Activated T-cell treated with anti-CD3 and anti-CD28 coated beads, Interleukin-2, amount 50 U/mL, for 24 hours (primary cell): ENCODE measurements at regions not wholly inside any gene's neighbourhood (a gene's known extent, or its start where the extent isn't known, plus 50 kb on each side); places are given as distances from the start of the nearest gene placed in this dataset.
A peak's percentile ranks its signal among the peaks of the same experiment; 100 is the strongest.

Experiments
- DNase-seq: peaks from one replicate; pipeline ENCODE4 v3.0.0-alpha.2; 2020
- H3K27ac Mint-ChIP-seq: 2 replicates; pipeline ENCODE4 v1.8.0; 2020; ENCODE audit warnings: mild to moderate bottlenecking, mixed read lengths
- H3K27me3 Mint-ChIP-seq: 2 replicates; pipeline ENCODE4 v1.8.0; 2020; ENCODE audit warnings: mixed read lengths
- H3K36me3 Mint-ChIP-seq: 2 replicates; pipeline ENCODE4 v1.8.0; 2020; ENCODE audit warnings: low read depth, mixed read lengths
- H3K4me1 Mint-ChIP-seq: 2 replicates; pipeline ENCODE4 v1.8.0; 2020; ENCODE audit warnings: low read depth, mixed read lengths
- H3K4me3 Mint-ChIP-seq: 2 replicates; pipeline ENCODE4 v1.8.0; 2020; ENCODE audit warnings: mild to moderate bottlenecking, moderate library complexity, mixed read lengths
- H3K9me3 Mint-ChIP-seq: 2 replicates; pipeline ENCODE4 v1.8.0; 2020; ENCODE audit warnings: mixed read lengths

DNA sequence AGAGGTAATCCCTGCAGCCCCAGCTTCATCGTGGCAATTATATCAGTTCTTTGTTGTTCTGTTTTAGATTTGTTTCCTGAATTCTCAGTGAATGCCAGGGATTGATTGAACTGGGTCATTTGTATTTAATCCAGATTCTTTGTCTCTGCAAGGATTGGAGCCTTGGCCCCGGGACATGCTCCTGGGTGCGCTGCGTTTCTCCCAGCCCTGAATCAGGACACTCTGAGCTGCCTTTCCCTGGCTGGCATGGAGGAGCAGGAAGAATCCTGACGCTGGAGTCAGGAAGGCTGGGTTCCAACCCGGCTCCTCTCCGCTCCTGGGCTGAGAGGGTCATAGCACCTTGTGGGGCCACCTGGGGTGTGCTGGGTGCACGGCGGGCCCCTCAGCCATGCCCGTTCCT lies 545.6 kb downstream of the QKI start:
- no peak for DNase-seq
- Mint-ChIP-seq H3K4me3 (no peak overlapping the region), H3K27ac (no peak overlapping the region), H3K4me1 (peaks cover 2% of the 10 kb centered on the region), H3K36me3 (no peaks in the 10 kb centered on the region), H3K9me3 (no peaks in the 10 kb centered on the region), H3K27me3 (peaks cover 16% of the 10 kb centered on the region)

DNA sequence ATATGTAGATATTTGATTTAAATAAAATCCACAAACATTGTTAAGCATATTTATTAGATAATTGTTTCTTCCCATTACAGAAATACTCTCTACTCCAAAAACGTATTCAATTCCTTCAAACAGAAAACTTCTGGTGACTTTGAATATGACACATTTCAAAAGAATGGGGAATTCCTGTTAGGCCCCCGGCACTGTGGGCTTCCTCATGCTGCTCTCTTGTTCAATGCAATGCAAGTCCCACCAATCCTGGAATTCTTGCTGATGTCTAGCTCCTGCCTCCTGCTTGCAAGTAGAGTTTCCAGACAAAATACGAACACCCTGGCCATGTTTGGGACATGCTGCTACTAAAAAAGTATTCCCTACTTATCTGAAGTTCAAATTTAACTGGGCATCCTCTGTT lies 544.1 kb downstream of the QKI start:
- Mint-ChIP-seq H3K9me3 (no peaks in the 10 kb centered on the region), H3K4me3 (no peak overlapping the region), H3K27me3 (peaks cover 30% of the 10 kb centered on the region), H3K27ac (no peak overlapping the region), H3K4me1 (peaks cover 2% of the 10 kb centered on the region), H3K36me3 (no peaks in the 10 kb centered on the region)
- DNase-seq = no peak

DNA sequence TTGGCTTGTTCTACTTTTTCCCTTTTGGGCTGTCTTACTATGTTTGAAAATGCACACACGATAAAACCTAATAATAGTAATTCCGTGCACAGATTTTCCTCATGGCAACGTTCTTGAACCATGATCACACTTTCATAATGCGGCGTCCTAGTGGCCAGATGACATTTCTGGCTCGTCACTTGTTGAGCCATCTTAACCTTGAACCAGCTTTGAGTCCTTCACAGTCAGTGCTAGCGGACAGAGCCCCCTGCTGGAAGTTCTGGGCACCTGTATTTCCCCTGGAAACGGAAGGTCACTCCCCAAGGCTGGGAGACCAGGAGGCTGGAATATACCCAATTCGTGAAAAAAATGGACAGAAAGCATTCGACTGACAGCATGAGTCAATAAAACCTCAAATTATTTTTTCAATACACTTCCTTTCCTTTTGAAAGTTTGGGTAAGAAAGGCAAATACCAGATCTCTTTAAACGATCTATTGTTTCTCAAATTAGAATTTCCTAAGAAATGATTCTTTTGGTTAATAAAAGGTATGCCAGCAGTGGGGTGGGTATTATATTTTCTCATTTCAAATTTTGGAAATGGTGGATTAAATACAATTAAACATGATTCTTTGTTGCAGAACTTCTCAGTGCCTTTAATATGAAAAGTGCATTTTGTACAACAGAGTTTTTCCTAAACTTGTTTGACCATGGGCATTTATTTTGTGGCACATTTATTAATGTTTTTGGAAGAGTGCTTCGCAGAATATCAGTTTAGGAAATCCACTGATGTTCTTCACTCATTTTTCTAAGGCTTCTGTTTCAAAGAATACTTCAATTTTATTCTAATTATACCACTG lies 542.3 kb downstream of the QKI start:
- H3K27me3 Mint-ChIP-seq = peaks cover 48% of the 10 kb centered on the region
- H3K27ac Mint-ChIP-seq = no peak overlapping the region

DNA sequence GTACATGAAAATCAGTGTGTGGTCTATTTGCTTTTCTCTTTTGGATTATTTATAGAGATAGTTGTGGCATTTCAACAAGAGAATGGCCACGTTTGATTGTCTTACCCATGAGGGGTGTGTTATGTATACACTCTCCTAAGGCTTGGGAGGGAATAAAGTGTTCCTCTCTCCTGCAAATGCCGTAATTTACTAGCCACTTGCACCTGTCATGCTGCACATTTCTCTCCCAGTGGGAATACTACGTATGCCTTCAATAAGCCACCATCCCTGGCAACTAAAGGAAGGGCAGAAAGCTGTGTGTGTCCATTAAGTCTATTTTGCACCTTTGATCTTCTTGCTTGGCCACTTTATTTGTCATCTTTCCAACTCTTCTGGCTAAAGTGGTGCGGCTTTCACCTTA lies 541.2 kb downstream of the QKI start:
- no peak overlapping the region for H3K4me3 Mint-ChIP-seq
- peaks cover 2% of the 10 kb centered on the region for H3K4me1 Mint-ChIP-seq
- DNase-seq = no peak
- H3K36me3 Mint-ChIP-seq = no peaks in the 10 kb centered on the region
- H3K27ac Mint-ChIP-seq = no peak overlapping the region
- no peaks in the 10 kb centered on the region for H3K9me3 Mint-ChIP-seq
- H3K27me3 Mint-ChIP-seq = peaks cover 58% of the 10 kb centered on the region

More for the DNA sequence above, 542.3 kb downstream of the QKI start:
- peak; percentile 61 for DNase-seq
- Mint-ChIP-seq H3K4me3 (no peak overlapping the region), H3K36me3 (no peaks in the 10 kb centered on the region), H3K9me3 (no peaks in the 10 kb centered on the region), H3K4me1 (peaks cover 2% of the 10 kb centered on the region)

DNA sequence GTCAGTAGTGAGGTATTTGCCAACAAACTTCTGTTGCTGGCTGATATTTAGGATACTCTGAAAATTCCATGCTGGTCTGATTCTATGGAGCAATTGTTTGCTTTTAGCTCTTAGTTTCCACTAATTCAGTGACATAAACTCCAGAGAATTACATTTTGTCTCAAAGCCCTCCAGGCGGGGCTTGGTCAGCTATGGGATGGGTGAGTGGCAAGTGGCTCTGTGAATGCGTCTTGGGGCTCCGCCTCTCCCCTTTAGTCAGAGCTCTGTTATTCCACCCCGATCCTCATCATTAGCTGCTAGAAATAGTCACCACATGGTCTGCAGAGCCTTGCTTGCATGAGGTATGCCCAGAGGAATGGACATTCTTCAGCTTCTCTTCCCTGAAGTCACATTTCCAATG lies 540.6 kb downstream of the QKI start:
- no peak for DNase-seq
- Mint-ChIP-seq H3K36me3 (no peaks in the 10 kb centered on the region), H3K4me1 (peaks cover 2% of the 10 kb centered on the region), H3K4me3 (no peak overlapping the region), H3K27me3 (peaks cover 58% of the 10 kb centered on the region), H3K9me3 (no peaks in the 10 kb centered on the region), H3K27ac (no peak overlapping the region)

DNA sequence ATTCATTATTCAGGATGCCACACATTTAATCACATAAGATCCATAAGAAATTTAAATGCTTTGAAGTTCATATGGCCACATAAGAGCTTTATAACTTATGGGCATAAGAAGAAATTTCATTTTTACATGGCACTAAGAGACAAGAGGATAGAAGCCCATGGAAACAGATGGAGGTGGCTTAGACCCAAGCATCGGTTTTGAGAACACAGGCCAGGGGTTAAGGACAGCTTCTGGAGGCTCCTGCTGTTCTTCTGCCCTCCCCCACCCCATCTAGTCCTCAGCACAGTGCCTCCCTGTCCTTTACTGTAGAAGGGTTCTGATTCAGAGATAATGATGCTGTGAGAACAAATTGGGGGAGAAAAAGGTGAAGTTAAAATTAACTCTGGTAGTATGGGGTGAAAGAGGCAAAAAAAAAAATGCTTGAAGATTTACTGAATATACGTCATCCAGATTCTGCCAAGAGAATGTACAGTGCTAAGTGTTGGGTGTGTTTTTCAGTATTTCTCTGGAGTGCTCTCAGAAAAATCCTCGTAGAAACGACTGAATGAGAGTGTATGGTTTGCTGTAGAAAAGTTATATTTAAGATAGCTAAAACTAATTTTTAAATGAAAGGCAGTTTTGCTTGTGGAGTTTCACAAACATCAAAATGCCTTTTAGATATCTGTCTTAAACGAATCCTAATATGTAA lies 539.7 kb downstream of the QKI start:
- Mint-ChIP-seq H3K4me3 (no peak overlapping the region), H3K27me3 (peaks cover 61% of the 10 kb centered on the region), H3K4me1 (peaks cover 2% of the 10 kb centered on the region), H3K36me3 (no peaks in the 10 kb centered on the region), H3K27ac (no peak overlapping the region), H3K9me3 (no peaks in the 10 kb centered on the region)
- DNase-seq = no peak

DNA sequence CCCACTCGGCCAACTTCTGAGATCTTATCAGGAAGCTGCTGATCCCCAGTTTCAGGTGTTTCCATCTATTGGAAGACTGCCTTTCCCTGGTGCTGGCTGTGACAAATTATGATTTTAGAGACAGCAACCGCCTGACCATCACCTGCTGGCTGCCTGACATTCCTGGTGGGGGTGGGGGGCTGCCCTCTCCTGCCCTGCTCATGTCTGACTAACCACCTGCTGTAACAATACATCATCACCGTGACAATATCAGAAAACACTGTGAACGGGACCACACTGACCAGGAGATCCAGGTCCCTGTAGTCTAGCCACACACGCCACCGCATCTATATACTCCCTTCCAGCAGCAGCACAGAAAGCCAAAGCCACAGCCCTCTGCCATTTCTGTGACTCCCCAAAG lies 537.5 kb downstream of the QKI start:
- no peak overlapping the region for H3K27ac Mint-ChIP-seq
- H3K4me3 Mint-ChIP-seq = no peak overlapping the region
- H3K27me3 Mint-ChIP-seq = peaks cover 70% of the 10 kb centered on the region
- H3K9me3 Mint-ChIP-seq = no peaks in the 10 kb centered on the region
- DNase-seq = no peak
- H3K4me1 Mint-ChIP-seq = peaks cover 2% of the 10 kb centered on the region
- H3K36me3 Mint-ChIP-seq = no peaks in the 10 kb centered on the region

DNA sequence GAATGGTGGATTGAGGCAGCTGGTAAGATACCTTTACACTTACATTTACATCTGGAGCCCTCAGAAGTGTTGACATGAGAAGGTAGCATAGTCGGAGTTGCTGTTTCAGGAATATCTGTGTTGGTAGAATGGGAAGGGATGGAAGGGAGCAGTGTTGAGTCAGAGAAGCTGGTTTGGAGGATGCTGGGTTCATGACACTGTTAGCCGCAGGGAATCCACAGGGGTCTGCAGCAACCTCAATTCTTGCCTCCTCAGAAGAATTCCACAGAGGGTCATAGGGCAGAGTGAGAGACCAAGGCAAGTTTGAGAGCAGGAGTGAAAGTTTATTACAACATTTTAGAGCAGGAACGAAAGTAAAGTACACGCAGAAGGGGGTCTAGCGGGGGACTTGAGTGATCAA lies 536.8 kb downstream of the QKI start:
- peaks cover 70% of the 10 kb centered on the region for H3K27me3 Mint-ChIP-seq
- H3K4me3 Mint-ChIP-seq = no peak overlapping the region
- no peaks in the 10 kb centered on the region for H3K4me1 Mint-ChIP-seq
- DNase-seq = no peak
- no peaks in the 10 kb centered on the region for H3K9me3 Mint-ChIP-seq
- no peaks in the 10 kb centered on the region for H3K36me3 Mint-ChIP-seq
- no peak overlapping the region for H3K27ac Mint-ChIP-seq

DNA sequence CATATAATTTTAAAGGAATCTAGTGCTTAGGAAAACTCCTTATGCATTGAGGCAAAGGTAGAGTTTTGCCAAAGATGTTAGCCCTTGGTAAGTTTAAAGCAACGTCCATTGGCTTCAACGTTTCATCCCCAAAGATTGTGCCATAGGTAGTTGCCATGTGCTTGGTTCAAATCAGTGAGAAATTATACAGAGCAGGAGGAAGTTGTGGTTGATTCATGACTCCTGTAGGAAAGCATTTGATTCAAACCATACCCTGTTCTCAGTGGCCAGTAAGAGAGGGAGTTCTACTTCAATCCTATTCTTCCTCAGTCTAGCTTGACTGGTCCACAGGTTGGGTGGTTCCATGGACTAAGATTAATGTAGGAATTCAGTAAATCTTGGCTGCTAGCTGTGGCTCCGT lies 535.6 kb downstream of the QKI start:
- Mint-ChIP-seq H3K27me3 (peaks cover 65% of the 10 kb centered on the region), H3K4me1 (no peaks in the 10 kb centered on the region), H3K4me3 (no peak overlapping the region), H3K9me3 (no peaks in the 10 kb centered on the region), H3K36me3 (no peaks in the 10 kb centered on the region), H3K27ac (no peak overlapping the region)
- DNase-seq = no peak

DNA sequence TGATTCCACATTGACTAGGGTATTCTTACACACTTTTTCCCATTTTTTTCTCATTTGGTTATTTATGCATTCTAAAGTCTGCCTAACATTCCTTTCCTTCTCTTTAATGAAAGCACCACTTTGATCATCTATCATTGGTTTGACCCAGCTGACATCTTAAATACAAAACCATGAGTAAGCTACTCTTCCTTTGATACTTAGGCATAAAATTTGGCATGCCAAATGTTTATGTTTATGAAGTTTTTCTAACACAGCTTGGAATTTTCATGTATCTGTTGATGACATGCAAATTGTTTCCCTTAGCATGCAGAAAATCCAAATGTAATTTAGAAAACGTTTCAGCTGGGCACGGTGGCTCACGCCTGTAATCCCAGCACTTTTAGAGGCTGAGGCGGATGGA lies 534.9 kb downstream of the QKI start:
- H3K4me1 Mint-ChIP-seq = no peaks in the 10 kb centered on the region
- H3K9me3 Mint-ChIP-seq = no peaks in the 10 kb centered on the region
- no peak overlapping the region for H3K27ac Mint-ChIP-seq
- no peak for DNase-seq
- no peak overlapping the region for H3K4me3 Mint-ChIP-seq
- no peaks in the 10 kb centered on the region for H3K36me3 Mint-ChIP-seq
- H3K27me3 Mint-ChIP-seq = peaks cover 61% of the 10 kb centered on the region

DNA sequence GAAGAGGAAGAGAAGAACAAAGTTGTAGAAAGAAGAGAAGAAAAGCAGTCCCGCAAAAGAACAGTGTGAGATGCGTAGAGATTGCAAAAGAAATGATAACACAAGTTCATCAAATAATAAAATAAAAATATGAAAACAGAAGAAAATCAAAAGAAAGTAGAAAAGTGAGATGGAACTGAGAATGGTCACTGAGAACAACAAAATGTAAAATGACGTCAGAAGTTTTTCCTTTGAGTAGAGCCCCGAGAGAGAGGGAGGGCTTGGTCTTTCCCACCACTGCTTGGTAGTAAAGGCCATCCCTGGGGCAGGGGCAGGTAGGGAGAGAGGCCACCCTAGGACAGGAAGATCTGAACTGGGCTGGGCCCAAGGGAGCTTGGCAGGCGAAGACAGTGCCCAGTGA lies 533.7 kb downstream of the QKI start:
- Mint-ChIP-seq H3K4me1 (peaks cover 5% of the 10 kb centered on the region), H3K4me3 (no peak overlapping the region), H3K27me3 (peaks cover 57% of the 10 kb centered on the region), H3K9me3 (no peaks in the 10 kb centered on the region), H3K27ac (no peak overlapping the region), H3K36me3 (no peaks in the 10 kb centered on the region)
- no peak for DNase-seq

DNA sequence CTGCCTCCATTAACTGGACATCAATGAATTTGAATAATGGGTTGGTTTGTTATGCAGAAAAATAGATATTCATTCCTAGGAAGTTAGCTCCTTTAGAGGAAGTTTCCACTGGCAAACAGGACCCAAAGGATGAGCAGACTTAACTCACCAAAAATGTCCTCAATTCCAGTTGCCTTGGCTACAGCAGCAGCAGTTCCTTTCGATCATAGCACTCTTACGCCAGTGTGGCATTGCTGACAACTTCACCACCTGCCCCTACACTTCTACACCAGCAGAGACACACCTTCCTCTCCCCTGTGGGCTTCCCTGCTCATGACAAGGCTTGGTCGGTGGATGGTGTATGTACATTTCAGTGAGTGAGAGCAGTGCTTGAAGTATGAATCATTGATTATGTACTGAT lies 532.8 kb downstream of the QKI start:
- DNase-seq = no peak
- Mint-ChIP-seq H3K4me3 (no peak overlapping the region), H3K27me3 (peaks cover 55% of the 10 kb centered on the region), H3K4me1 (peaks cover 5% of the 10 kb centered on the region), H3K27ac (no peak overlapping the region), H3K36me3 (no peaks in the 10 kb centered on the region), H3K9me3 (no peaks in the 10 kb centered on the region)

DNA sequence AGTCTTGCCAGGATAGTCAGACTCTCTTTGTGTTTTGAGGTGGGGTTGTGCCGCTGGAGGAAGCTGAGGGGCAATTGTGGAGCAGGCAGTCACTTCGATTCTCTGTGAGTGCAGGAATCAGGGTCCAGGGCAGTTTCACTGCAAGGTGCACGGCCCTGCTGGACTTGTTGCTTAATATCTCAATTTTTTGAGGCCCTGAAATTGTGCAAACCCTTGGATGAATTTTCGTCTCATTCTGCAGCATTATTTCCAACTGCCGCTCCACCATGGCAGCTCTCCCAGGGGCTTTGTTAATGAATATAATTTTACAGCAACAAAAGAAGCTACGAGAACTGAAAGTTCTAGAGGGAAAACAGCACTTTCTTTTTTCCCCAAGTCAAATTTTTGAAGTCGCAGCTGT lies 531.9 kb downstream of the QKI start:
- H3K27me3 Mint-ChIP-seq = peaks cover 55% of the 10 kb centered on the region
- no peak overlapping the region for H3K4me3 Mint-ChIP-seq
- no peaks in the 10 kb centered on the region for H3K36me3 Mint-ChIP-seq

DNA sequence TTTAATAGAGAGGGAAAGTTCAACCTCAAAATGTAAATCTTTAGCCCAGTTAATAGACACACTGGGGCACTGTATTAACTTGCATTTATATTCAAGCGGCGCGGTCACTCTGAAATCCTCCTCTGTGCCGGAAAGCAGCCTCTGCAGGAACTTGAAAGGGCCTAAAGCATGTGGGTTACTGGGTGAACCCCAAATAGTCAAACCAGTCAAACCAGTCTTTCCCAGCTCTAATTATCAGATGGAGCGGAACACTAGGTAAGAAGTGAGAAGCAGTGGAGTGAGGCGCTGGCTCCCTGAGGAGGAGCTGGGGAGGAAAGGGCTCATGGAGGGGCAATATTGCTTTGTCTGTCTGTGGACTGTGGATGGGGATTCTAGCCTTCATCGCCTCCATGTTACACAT lies 531.3 kb downstream of the QKI start:
- Mint-ChIP-seq H3K4me1 (peaks cover 5% of the 10 kb centered on the region), H3K27me3 (peaks cover 55% of the 10 kb centered on the region), H3K9me3 (no peaks in the 10 kb centered on the region), H3K27ac (no peak overlapping the region), H3K36me3 (no peaks in the 10 kb centered on the region), H3K4me3 (no peak overlapping the region)
- DNase-seq = no peak

More for the DNA sequence above, 531.9 kb downstream of the QKI start:
- H3K9me3 Mint-ChIP-seq = no peaks in the 10 kb centered on the region
- H3K27ac Mint-ChIP-seq = no peak overlapping the region
- H3K4me1 Mint-ChIP-seq = peaks cover 5% of the 10 kb centered on the region
- no peak for DNase-seq

DNA sequence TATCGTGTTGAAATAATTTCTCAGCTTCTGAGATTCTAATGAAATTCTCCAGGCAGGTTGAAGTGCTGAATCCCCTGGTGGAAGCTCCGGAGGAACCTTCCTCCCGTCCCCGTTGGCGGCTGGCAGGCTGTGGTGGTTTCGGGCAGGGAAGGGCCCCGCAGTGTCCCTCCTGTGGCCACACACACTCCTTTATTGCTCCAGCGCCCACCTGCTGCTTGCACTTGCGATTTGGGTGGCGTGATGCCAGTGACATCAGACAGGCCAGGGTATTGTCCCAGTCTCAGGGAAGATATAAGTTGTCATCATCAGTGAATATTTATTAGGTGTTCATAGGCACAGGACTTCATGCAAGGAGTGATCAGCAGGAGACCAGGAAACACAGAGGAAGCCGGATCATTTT lies 530.4 kb downstream of the QKI start:
- Mint-ChIP-seq H3K4me1 (peaks cover 5% of the 10 kb centered on the region), H3K4me3 (no peak overlapping the region), H3K9me3 (no peaks in the 10 kb centered on the region), H3K36me3 (no peaks in the 10 kb centered on the region), H3K27me3 (peaks cover 64% of the 10 kb centered on the region), H3K27ac (no peak overlapping the region)
- DNase-seq = no peak
